RCC 7860 (cell line): ENCODE measurements at regions not wholly inside any gene's neighbourhood (a gene's known extent, or its start where the extent isn't known, plus 50 kb on each side); places are given as distances from the start of the nearest gene placed in this dataset.
A peak's percentile ranks its signal among the peaks of the same experiment; 100 is the strongest.
"Not testable (repeated sequence)": the region's sequence is repeated elsewhere in the genome, so short reads cannot be mapped to it uniquely, and the experiment has no call there.

Experiments used
- DNase-seq: peaks from one replicate; pipeline ENCODE4 v3.0.0-alpha.2; 2015; ENCODE audit warnings: low spot score
- FAIRE-seq: peaks from 2 replicates; lab custom pipeline; 2012; peaks lifted over from hg19 to GRCh38; lab: Jason Lieb, UNC

DNA sequence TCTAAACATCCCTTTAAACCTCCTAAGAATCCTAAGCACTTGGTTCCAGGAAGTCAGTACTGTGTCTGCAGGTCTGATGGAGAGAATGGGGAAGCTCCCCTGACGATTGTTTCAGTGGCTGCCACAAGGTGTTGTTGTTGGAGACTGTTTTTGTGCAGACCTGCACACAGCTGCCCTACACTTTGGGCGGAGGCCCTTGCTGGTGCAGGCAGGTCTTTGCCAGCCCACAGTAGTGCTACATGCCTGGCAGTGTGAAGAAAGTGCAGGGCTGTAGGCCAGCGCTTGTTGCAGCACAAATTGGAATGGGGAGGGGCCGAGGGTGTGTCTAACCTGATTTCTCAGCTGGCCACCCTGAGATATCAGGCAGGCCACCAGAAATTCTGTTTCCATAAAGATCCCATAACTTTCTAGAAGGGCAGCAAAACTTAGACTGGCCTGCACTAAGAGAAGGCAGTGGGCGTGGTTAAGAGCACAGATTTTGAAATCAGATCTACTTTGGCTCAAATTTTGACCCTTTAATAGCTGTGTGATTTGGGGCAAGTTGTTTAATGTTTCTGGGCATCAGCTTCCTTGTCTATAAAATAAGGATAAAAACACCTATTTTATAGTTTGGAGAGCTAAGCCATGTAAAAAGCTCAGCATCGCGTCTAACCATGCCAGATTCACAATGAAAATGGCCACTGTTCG is 83.7 kb upstream of the SLC1A4 start:
- DNase-seq (no peak), FAIRE-seq (no peak)

DNA sequence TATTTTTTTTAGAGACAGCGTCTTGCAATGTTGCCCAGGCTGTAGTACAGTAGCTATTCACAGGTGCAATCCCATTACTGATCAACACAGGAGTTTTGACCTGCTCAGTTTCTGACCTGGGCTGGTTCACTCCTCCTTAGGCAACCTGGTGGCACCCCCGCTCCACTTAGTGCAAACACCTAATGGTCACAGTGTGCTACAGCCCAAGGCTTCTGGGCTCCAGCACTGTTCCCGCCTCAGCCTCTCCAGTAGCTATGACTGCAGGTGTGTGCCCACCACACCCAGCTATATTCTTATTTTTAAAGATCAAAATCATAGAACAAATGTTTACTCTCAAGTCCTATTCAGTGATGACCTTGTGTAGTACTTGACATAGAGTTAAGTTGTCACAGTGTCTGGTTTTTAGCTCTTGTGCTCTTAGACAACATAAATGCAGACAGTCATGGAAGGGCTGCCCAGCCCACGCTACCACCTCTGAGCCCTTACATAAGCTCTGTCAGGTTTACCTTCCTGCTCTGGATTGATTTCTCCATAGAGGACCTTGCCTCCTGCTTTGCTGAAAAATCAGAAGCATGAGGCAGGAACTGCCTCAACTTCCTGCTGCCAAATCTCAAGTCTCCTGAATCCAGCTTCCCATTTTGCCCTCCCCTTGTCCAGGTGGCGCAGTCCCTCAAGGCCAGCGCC is 82.2 kb upstream of the SLC1A4 start:
- DNase-seq (no peak), FAIRE-seq (no peak)

DNA sequence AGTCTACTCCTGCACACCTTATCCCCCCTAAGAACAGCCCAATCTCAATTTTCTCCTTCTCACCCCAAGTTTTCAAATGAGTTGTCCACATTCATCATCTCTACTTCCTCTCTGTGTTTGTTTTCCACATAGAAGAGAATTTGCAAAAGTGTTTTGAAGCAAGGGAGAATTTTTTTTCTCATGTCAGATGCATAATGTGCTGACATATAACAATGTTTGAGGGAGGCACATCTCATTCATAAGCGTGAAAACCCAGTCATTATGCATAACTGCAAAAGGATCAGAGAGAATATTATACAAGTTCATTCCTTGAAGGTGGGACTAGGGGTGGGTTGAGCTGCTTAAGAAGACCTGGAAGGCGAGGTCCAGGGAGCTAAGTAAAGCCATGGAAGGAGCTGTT is 80.8 kb upstream of the SLC1A4 start:
- DNase-seq (no peak), FAIRE-seq (no peak)

DNA sequence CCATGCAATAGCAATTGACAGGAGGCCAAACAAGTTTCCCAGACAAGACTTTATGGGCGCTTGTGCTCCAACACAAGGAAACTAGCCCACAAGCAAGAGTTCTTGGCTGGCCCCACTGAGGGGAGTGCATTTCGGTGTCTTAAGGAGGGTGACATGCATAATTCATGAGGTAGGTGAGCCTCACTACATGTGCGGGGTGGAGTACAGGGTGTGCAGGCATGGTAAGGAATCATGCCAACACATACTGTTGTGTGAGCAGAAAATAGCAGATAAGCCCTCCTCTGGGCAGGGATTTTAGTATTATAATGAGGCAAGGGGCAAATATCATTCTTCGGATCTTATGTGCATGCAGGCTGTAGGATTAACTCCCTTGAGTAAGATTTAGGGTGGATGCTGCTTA is 78.7 kb upstream of the SLC1A4 start:
- DNase-seq (no peak), FAIRE-seq (no peak)

DNA sequence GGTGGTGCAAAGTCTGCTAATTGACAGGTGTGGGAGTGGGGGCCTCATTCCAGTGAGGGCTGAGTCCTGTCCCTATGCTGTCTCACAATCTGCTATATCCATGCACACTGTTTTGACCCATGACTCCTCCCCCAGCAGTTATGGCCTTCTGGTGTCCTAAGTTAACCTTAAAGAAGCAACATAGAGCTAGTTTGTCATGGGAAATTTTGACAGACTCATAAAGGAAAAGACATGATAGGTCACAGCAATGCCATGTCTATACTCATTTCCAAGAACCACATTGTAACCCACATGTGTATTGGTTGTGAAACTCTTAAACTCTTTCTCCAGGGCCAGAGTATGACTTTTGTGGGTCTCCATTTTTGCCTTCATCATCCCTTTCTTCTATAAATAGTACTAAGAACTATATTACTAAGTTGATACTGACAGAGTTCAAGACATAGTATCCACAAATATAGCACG is 78.2 kb upstream of the SLC1A4 start:
- no peak for FAIRE-seq
- DNase-seq, result no peak

DNA sequence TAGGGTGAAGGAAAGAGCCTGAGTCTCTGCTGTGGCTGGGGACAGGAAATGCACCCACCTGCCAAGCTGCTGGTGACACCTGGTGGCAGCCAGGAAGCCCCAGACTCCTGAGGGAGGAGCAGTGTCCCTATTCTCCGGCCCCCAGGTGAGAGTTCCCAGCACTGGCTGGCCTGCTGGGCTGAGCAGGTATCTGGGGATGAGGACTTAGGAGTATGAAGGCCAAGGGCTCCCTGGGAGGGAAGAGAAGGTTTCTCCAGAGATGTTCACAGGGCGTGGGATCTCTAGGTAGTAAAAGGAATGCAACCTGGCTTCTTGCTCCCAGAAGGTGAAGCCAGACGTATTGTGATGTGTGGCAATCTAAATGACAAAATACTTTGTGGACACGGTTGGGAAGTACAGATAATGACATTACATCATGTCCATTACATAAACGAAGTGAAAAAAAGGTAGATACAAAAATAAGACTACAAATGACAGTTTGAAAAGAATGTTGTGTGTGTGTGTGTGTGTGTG is 75.8 kb upstream of the SLC1A4 start:
- FAIRE-seq (no peak), DNase-seq (peak; percentile 23)

DNA sequence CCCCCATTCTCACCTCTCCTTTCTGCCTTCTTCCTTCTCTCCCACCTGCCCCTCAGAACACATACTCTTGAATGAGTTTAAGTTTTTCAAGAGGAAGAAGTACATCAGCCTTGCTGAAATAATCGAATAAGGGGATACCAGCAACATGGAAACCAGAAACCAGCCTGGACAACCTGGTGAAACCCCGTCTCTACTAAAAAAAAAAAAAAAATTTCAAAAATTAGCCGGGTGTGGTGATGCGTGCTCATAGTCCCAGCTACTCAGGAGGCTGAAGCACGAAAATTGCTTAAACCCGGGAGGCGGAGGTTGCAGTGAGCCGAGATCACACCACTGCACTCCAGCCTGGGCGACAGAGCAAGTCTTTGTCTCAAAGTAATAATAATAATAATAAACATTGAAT is 75.0 kb upstream of the SLC1A4 start:
- FAIRE-seq, result no peak
- DNase-seq, result no peak

DNA sequence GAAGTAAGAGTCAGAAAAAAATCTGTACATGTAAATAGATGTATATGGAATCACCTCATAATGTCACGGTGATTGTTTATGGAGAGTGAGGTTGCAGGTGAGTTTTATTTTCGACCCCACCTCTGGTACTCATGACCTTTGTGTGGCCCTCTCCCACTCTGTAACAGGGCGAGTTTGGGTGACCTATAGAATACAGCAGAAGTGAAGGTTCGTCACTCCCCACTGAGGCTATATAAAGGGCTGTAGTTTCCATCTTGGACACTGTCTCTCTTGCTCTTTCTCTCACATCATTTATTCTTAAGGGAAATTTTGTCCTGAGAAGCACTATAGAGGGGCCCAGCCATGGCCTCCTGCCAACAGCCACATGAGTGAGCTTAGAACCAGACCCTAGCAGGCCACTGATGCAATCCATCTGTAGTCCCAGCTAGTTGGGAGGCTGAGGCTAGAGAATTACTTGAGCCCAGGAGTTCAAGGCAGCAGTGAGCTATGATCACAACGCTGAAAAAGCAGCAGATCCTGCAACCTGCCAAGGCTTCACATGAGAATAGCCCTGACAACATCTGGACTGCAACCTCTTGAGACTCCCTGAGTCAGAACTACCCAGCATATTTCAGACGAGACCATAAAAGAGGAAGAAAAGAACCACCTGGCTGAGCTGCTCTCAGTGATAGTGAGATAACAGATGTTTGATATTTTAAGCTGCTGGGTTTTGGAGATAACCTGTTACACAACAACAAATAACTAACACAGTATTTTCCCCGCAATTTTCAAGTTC is 74.3 kb upstream of the SLC1A4 start:
- no peak for DNase-seq
- FAIRE-seq, result no peak

DNA sequence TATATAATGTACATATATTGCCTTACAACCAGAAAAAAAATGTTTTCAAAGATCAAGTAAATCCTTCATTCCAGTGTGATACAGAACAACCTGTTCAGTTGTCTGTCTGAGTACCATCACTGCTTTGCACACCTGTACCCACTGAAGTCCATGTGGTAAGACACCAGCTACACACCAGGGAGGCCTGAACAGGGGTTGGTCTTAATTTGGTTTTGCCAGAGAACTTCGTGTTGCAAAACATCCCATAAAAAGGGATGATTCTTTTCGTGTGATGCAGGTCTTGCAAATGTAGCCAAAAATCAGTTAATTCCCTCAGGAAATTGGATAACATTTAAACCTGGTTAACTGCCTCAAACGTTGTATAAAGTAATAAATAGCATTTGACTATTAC is 73.7 kb upstream of the SLC1A4 start:
- FAIRE-seq (no peak), DNase-seq (no peak)

DNA sequence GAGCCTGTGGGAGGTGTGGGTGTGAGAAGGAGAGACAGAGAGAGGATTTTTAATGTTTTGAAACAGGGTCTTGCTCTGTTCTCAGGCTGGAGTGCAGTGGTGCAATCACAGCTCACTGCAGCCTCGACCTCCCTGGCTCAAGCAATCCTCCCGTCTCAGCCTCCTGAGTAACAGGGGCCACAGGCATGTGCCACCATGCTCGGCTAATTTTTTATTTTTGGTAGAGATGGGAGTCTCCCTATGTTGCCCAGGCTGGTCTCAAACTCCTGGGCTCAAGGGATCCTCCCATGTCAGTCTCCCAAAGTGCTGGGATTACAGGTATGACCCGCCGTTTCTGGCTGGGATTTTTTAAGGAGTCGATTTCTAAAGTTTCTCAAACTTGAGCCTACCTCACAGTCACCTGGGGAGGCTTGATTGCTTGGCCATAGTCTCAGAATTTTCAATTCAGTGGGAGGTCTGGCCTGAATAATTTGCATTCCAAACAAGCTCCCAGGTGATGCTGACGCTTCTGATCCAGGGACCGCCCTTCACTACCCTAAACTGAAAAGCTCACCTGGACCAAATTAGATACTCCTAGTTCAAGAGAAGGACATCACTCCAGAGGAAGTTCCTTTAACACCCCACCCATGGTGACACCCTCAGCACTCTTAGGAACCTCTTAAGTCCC is 70.8 kb upstream of the SLC1A4 start:
- DNase-seq, result no peak

DNA sequence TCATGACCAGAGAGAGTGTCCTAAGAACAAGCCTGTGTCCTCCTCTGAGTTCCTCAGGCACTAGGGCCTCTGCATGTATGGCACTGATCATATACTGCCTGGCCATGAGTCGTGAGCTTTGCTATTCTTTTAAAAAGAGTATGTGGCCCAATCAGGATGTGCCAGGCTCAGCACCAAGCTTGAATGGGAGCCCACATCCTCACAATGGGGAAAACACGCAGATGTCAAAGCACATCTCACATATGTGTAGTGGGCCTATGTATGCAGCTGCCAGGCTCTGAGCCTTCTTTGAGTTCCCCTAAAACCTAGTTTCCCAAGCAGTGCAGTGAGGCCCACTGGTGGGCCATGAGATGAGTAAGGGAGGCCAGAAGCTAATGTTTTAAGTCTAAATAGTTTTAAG is 69.9 kb upstream of the SLC1A4 start:
- no peak for DNase-seq
- FAIRE-seq, result no peak

More for the DNA sequence above, 70.8 kb upstream of the SLC1A4 start:
- no peak for FAIRE-seq

DNA sequence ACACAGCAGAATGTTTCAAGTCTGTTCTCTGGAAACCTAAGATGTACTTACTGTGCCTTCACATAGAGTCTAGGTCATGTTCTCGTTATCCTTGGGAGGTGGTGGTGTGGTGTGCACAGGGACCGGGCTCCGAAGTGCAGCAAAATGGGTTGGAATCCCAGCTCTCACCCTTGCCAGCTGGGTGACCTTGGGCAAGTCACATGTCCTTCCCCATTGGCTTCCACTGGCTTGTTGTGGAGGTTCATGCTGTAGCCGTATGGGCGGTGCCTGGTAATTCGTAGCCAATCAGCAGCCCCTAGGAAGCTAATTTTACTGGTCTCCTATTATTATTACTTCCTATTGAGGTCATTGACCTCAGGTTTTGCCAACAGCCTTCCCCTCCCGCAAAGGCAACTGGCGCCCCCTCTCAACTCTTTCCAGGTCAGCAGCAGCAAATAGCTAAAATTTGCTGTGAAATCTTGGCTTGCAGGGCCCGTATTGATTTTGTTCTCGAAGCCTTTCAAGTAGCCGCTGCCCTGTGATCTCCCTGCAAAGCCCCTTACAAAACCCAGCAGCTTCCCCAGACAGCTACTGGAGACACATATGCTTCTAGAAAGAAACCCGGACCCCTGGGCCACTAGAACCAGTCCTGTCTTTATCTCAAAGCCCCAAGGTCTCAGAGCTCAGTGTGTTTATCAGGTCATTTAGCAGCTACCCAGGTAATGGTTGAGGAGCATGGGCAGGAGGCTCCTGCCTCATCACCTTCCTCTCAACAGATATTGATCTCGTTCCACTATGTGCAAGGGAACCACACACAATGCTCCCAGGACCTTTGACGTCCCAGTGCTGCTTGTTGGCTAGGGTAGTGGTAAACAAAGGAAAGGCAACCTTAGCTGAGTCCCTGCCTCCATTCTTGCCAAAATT is 66.5 kb upstream of the SLC1A4 start:
- DNase-seq (no peak), FAIRE-seq (no peak)

DNA sequence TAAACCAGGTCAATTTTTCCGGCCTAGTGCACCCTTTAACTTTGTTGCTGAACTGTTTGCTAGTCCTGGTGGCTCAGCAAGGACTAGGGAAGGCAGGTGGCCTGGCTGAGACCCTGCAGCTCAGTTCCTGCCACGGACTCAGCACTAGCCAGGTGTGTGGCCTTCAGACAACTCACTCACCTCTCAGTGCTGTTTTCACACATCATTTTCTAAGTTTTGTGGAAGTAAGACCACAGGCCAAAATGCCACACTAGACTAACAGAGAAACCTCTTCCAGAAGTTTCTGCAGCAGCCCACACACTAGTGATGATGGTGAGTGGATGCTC is 65.9 kb upstream of the SLC1A4 start:
- FAIRE-seq (no peak), DNase-seq (no peak)

DNA sequence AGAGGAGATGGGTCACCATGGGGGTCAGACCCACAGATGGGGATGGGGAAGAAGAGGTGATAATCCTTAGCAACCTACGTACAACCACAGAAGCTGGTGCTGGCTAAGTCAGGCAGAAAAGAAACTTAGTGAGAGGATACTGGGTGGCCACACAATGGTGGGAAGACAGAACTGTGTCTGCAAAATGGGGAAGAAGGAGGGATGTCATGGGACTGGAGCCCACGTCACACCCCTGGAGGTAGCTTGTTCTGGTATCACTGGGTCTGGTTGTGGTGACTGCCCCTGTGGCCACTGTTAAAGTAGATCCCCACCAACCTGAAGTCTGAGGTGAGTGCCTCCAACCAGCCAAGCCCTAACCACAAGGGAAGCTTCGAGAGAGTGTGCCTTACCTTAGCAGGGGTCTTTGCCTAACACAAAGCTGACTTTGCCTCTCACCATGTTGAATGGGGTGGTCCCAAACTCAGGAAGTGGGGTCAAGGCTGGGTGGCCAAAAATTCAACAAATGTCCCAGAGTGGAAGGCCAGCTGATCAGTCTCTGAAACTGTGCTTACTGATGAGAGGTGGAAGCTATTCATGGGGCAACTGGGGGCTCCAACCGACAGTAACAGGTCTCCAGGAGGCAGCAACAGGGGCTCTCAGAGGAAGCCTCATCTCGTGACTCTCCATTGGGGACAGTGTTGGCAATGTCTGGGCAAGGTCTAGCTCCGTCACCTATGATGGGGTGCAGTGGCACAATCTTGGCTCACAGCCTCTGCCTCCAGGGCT is 64.8 kb upstream of the SLC1A4 start:
- FAIRE-seq (no peak), DNase-seq (no peak)

DNA sequence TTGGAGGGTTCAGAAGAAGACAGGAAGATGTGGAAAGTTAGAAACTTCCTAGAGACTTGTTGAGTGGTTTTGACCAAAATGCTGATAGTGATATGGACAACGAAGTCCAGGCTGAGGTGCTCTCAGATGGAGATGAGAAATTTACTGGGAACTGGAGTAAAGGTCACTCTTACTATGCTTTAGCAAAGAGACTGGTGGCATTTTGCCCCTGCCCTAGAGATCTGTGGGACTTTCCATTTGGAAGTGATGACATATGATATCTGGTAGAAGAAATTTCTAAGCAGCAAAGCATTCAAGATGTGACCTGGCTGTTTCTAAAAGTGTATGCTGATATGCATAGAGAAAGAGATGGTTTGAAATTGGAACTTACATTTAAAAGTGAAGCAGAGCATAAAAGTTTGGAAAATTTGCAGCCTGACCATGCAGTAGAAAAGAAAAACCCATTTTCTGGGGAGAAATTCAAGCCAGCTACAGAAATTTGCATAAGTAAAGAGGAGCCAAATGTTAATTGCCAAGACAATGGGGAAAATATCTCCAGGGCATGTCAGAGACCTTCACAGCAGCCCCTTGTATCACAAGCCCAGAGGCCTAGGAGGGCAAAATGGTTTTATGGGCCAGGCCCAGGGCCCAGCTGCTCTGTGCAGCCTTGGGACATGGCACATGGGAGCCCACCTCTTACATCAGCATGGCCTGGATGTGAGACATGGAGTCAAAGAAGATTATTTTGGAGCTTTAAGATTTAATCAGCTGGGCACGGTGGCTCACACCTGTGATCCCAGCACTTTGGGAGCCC is 63.1 kb upstream of the SLC1A4 start:
- not testable (repeated sequence) for DNase-seq, FAIRE-seq

DNA sequence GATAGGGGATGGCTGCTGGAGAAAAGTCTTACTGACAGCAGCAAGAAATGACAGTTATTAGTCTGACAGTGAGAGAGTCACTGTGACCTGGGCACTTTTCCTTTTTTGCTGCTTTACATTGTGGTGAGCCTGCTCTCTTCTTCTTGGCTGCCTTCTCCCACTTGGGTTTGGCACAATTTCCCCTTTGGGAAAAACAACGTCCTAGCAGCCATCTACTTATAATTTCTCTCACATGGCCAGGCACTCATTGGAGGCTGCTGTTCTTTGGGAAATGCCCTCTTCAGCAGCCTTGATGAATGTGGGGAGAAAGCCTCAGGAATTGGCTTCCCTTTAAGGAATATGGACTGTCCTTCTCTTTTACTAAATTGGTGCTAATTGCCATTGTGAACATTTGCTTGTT is 60.4 kb upstream of the SLC1A4 start:
- DNase-seq (no peak), FAIRE-seq (no peak)

DNA sequence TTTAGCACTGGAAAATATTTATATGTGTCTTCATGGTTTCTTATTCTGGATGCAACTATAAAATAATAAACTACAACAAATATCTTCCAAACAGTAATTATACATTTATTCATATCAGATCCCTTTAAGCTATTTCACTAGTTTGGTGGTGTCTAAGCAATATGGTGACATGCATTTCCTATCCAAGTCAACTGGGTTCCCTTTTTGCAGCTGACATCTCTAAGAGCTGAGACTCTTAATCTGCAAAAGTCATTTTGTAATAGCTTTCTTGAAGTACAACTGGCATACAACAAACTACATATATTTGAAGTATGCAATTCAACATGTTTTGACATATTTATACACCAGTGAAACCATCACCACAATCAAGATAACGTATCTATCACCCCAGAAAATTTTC is 59.9 kb upstream of the SLC1A4 start:
- no peak for DNase-seq
- FAIRE-seq, result no peak

DNA sequence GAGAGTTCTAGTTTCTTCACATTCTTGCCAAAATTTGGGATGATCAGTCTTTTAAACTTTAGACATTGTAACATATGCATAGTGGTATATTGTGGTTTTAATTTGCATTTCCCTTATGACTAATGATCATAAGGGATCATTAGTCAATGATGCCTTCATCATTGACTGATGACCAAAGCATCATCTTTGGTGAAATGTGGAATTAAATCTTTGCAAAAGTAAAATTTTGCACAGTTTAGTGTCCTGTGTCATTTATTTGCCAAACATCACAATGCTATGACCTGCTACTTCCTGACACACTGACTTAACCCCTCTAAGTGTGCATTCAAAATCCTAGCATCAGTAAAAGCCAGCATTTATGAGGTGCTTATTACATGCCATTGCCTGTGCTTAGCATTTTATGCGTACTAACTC is 58.9 kb upstream of the SLC1A4 start:
- DNase-seq (no peak), FAIRE-seq (no peak)
